HepG2 (cell line): ENCODE measurements at regions not wholly inside any gene's neighbourhood (a gene's known extent, or its start where the extent isn't known, plus 50 kb on each side); places are given as distances from the start of the nearest gene placed in this dataset.

Experiments used
- ASH2L ChIP-seq: fragments of 300-600, 200-600 bp; sonication (generic); IDR thresholded peaks from 2 replicates; pipeline ENCODE4 v1.7.0; 2017; ENCODE audit warnings: low read depth, mild to moderate bottlenecking, moderate library complexity, mixed read lengths, low read length; ENCODE audit not compliant: insufficient read length
- ATF5 ChIP-seq: sonication (generic); formaldehyde crosslinking; IDR thresholded peaks from 2 replicates; pipeline ENCODE4 v1.4.0; 2020; ENCODE audit warnings: mild to moderate bottlenecking, low read depth, missing genetic modification reagents
- CHCHD3 ChIP-seq: sonication (generic); formaldehyde crosslinking; IDR thresholded peaks from 2 replicates; pipeline ENCODE4 v1.8.0; 2022; ENCODE audit warnings: mild to moderate bottlenecking, missing genetic modification reagents, moderate library complexity
- CREM ChIP-seq, 2 experiments: sonication (generic) in 1 of 2; formaldehyde crosslinking in 1 of 2; IDR thresholded peaks; 2 replicates each; pipeline versions ENCODE4 v1.4.0 to v1.6.1; 2016 to 2020; ENCODE audit warnings: antibody characterized with exemption in 1 of 2, mild to moderate bottlenecking in 1 of 2, missing genetic modification reagents in 1 of 2
- ERF ChIP-seq: IDR thresholded peaks from 2 replicates; pipeline ENCODE4 v1.6.1; 2018; ENCODE audit warnings: missing biosample characterization, missing genetic modification reagents
- EZH2 ChIP-seq: conservative IDR thresholded peaks from 2 replicates; pipeline ENCODE4 v1.6.1; 2012; ENCODE audit warnings: mild to moderate bottlenecking, low read depth, low read length, moderate library complexity
- FOXA1 ChIP-seq, 2 experiments: fragments of 450-650 bp in 1 of 2; sonication (generic) in 1 of 2; formaldehyde crosslinking in 1 of 2; IDR thresholded peaks; 2 replicates each; pipeline versions ENCODE4 v1.4.0 to v1.6.1; 2016 to 2020; ENCODE audit warnings: missing genetic modification reagents in 1 of 2
- KDM5B ChIP-seq: sonication (generic); formaldehyde crosslinking; IDR thresholded peaks from 2 replicates; pipeline ENCODE4 v1.4.0; 2020; ENCODE audit warnings: missing genetic modification reagents, mild to moderate bottlenecking, borderline replicate concordance
- RBM22 ChIP-seq: fragments of 200-400 bp; formaldehyde crosslinking; optimal IDR thresholded peaks from 2 replicates; pipeline ENCODE3; 2017; ENCODE audit warnings: mild to moderate bottlenecking, low read length, moderate library complexity
- U2AF2 ChIP-seq: fragments of 200-400 bp; formaldehyde crosslinking; IDR thresholded peaks from 2 replicates; pipeline ENCODE4 v1.6.1; 2017; ENCODE audit warnings: low read depth, mild to moderate bottlenecking, low read length
- WIZ ChIP-seq: sonication (generic); formaldehyde crosslinking; IDR thresholded peaks from 2 replicates; pipeline ENCODE4 v1.5.1; 2020; ENCODE audit warnings: mild to moderate bottlenecking, missing genetic modification reagents
- ZBTB8A ChIP-seq: sonication (generic); formaldehyde crosslinking; IDR thresholded peaks from 2 replicates; pipeline ENCODE4 v1.4.0; 2020; ENCODE audit warnings: mild to moderate bottlenecking, low read depth, missing genetic modification reagents, borderline replicate concordance
- ZSCAN30 ChIP-seq: sonication (generic); formaldehyde crosslinking; IDR thresholded peaks from 2 replicates; pipeline ENCODE4 v1.5.0; 2020; ENCODE audit warnings: mild to moderate bottlenecking, missing genetic modification reagents

- TF ChIP-seq ERF: no peak
- TF ChIP-seq FOXA1 (IDR thresholded peaks at IDR 0.05): no peak
- no peak for TF ChIP-seq FOXA1 (CRISPR knock-in tag; IDR thresholded peaks at IDR 0.05)
- no peak for TF ChIP-seq EZH2
- no peak for TF ChIP-seq ZBTB8A (CRISPR knock-in tag)
- no peak for TF ChIP-seq CHCHD3 (CRISPR knock-in tag)
- no peak for TF ChIP-seq KDM5B (CRISPR knock-in tag)
- TF ChIP-seq WIZ (CRISPR knock-in tag): no peak
- TF ChIP-seq CREM (IDR thresholded peaks at IDR 0.05): no peak
- TF ChIP-seq CREM (CRISPR knock-in tag; IDR thresholded peaks at IDR 0.05): no peak
- TF ChIP-seq ZSCAN30 (CRISPR knock-in tag): no peak
- TF ChIP-seq ATF5: no peak
- TF ChIP-seq U2AF2: no peak
- TF ChIP-seq RBM22: no peak
- TF ChIP-seq ASH2L: no peak
Observed at GRCh38 chr9:23413541-23413940, 412.5 kb downstream of the ELAVL2 start.
